ENCODE measurements at regions not wholly inside any gene's neighbourhood (a gene's known extent, or its start where the extent isn't known, plus 50 kb on each side); places are given as distances from the start of the nearest gene placed in this dataset.

DNA sequence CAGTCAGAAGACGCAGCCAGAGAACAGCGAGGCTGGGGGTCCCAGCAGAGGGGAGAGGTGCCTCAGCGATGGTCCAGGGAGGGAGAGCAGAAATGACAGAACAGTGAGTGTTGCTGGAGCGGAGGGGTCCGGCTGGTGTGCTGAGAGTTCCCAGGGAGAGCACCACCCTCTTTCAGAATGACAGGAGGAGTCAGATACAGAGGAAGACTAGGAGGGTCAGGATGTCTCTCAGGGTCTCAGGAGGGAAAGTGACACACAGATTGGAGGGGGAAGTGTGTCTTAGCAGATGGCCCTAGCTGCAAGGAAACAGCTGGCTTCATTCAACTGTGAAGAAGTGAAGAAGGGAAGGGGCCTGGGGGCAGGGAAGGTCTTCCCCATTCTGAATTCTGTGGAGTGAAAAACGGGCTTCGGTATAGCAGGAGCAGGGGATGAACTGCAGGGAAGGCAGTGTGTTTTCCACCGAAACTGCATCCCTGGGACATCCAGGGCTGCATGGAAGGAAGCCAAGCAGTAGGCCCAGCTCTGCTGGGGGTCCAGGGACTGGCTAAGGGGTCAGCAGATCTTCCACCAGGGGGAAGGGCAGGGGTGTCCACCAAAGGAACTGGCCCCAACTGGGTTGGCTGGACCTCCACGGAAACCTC is 90.0 kb upstream of the OTOS start:
- TF ChIP-seq RFX5 (IDR thresholded peaks at IDR 0.05; ENCODE audit: low read depth, low read length) (no peak), BHLHE40 (IDR thresholded peaks at IDR 0.05; ENCODE audit: low read depth, low read length) (no peak), RAD21 (IDR thresholded peaks at IDR 0.05; ENCODE audit: low read length) (no peak)
- TF ChIP-seq, protein P1, sequence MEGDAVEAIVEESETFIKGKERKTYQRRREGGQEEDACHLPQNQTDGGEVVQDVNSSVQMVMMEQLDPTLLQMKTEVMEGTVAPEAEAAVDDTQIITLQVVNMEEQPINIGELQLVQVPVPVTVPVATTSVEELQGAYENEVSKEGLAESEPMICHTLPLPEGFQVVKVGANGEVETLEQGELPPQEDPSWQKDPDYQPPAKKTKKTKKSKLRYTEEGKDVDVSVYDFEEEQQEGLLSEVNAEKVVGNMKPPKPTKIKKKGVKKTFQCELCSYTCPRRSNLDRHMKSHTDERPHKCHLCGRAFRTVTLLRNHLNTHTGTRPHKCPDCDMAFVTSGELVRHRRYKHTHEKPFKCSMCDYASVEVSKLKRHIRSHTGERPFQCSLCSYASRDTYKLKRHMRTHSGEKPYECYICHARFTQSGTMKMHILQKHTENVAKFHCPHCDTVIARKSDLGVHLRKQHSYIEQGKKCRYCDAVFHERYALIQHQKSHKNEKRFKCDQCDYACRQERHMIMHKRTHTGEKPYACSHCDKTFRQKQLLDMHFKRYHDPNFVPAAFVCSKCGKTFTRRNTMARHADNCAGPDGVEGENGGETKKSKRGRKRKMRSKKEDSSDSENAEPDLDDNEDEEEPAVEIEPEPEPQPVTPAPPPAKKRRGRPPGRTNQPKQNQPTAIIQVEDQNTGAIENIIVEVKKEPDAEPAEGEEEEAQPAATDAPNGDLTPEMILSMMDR (conservative IDR thresholded peaks at IDR 0.05; ENCODE audit: low read depth, low read length) = no peak

All from IMR-90 (cell line).